MM.1S (cell line): ENCODE measurements at regions not wholly inside any gene's neighbourhood (a gene's known extent, or its start where the extent isn't known, plus 50 kb on each side); places are given as distances from the start of the nearest gene placed in this dataset.

Experiments used
- CTCF ChIP-seq: fragments of 300-600 bp; sonication (generic); IDR thresholded peaks from 2 replicates; pipeline ENCODE4 v1.5.1; 2016; ENCODE audit warnings: antibody characterized with exemption, low read length, mixed read lengths
- EZH2 ChIP-seq: fragments of 300-600 bp; sonication (generic); optimal IDR thresholded peaks from 2 replicates; pipeline ENCODE3; 2017; ENCODE audit warnings: low read depth, mild to moderate bottlenecking, antibody characterized with exemption, low read length, mixed read lengths
- EZH2phosphoT487 ChIP-seq: fragments of 300-600 bp; sonication (generic); IDR thresholded peaks from 2 replicates; pipeline ENCODE4 v1.6.1; 2018; ENCODE audit warnings: antibody characterized with exemption, low read length

GRCh38 chrX:80285131-80285773 is 135.0 kb upstream of the TENT5D start:
- TF ChIP-seq CTCF, result peak; percentile 73
- no peak for TF ChIP-seq EZH2phosphoT487
- TF ChIP-seq EZH2, result no peak
